Liver (tissue), 3 donors: ENCODE measurements at regions not wholly inside any gene's neighbourhood (a gene's known extent, or its start where the extent isn't known, plus 50 kb on each side); places are given as distances from the start of the nearest gene placed in this dataset.

Experiments
- ATF3 ChIP-seq: IDR thresholded peaks from 2 replicates; pipeline ENCODE4 v1.6.1; 2016; ENCODE audit warnings: antibody characterized with exemption
- CTCF ChIP-seq: fragments of 150-350 bp; IDR thresholded peaks from 2 replicates; pipeline ENCODE4 v1.5.1; 2017; ENCODE audit warnings: improper control_type of control experiment, low read depth, low read length; ENCODE audit not compliant: missing input control
- EGR1 ChIP-seq, 2 donors: IDR thresholded peaks; 2 replicates each; pipeline ENCODE4 v1.6.1; 2016 to 2018; ENCODE audit warnings: antibody characterized with exemption in 2 of 2, low read depth in 2 of 2
- FOXA1 ChIP-seq: IDR thresholded peaks from 2 replicates; pipeline ENCODE4 v1.6.1; 2016; ENCODE audit warnings: antibody characterized with exemption
- GABPA ChIP-seq, 2 donors: IDR thresholded peaks in 1 of 2; conservative IDR thresholded peaks in 1 of 2; 2 replicates each; pipeline ENCODE4 v1.6.1; 2016; ENCODE audit warnings: antibody characterized with exemption in 2 of 2, mild to moderate bottlenecking in 1 of 2, moderate library complexity in 1 of 2
- JUND ChIP-seq, 2 donors: IDR thresholded peaks; 2 replicates each; pipeline ENCODE4 v1.6.1; 2016; ENCODE audit warnings: antibody characterized with exemption in 2 of 2
- MAX ChIP-seq: IDR thresholded peaks from 2 replicates; pipeline ENCODE4 v1.6.1; 2016; ENCODE audit warnings: antibody characterized with exemption
- RAD21 ChIP-seq, 2 donors: IDR thresholded peaks; 2 replicates each; pipeline ENCODE4 v1.6.1; 2016; ENCODE audit warnings: antibody characterized with exemption in 2 of 2, mild to moderate bottlenecking in 2 of 2
- REST ChIP-seq: IDR thresholded peaks from 2 replicates; pipeline ENCODE4 v1.6.1; 2016; ENCODE audit warnings: antibody characterized with exemption, mild to moderate bottlenecking
- RXRA ChIP-seq, 2 donors: IDR thresholded peaks; 2 replicates each; pipeline ENCODE4 v1.6.1; 2017 to 2018; ENCODE audit warnings: antibody characterized with exemption in 2 of 2, mild to moderate bottlenecking in 1 of 2
- SP1 ChIP-seq: IDR thresholded peaks from 2 replicates; pipeline ENCODE4 v1.6.1; 2018; ENCODE audit warnings: antibody characterized with exemption, mild to moderate bottlenecking
- TAF1 ChIP-seq: conservative IDR thresholded peaks from 2 replicates; pipeline ENCODE4 v1.6.1; 2016; ENCODE audit warnings: antibody characterized with exemption, mild to moderate bottlenecking
- YY1 ChIP-seq: IDR thresholded peaks from 2 replicates; pipeline ENCODE4 v1.6.1; 2016; ENCODE audit warnings: antibody characterized with exemption, mild to moderate bottlenecking
- ZBTB33 ChIP-seq: IDR thresholded peaks from 2 replicates; pipeline ENCODE4 v1.6.1; 2016; ENCODE audit warnings: antibody characterized with exemption
- donor health status: healthy.
- donor health status: healthy.

- TF ChIP-seq ATF3 (no peak), CTCF (no peak), EGR1 (IDR thresholded peaks at IDR 0.05; ENCODE audit: low read depth in 2 of 2) (no peak), RXRA (IDR thresholded peaks at IDR 0.05) (no peak), TAF1 (no peak), REST (no peak), GABPA (IDR thresholded peaks at IDR 0.05 in 1 of 2, conservative IDR thresholded peaks at IDR 0.05 in 1 of 2) (no peak), RAD21 (IDR thresholded peaks at IDR 0.05) (no peak), SP1 (no peak), MAX (no peak), ZBTB33 (no peak), FOXA1 (no peak), YY1 (no peak), JUND (IDR thresholded peaks at IDR 0.05) (no peak)
These were observed 548.6 kb upstream of the BTBD3 start for GRCh38 chr20:11368965-11369711.
